ENCODE measurements at regions not wholly inside any gene's neighbourhood (a gene's known extent, or its start where the extent isn't known, plus 50 kb on each side); places are given as distances from the start of the nearest gene placed in this dataset.

DNA sequence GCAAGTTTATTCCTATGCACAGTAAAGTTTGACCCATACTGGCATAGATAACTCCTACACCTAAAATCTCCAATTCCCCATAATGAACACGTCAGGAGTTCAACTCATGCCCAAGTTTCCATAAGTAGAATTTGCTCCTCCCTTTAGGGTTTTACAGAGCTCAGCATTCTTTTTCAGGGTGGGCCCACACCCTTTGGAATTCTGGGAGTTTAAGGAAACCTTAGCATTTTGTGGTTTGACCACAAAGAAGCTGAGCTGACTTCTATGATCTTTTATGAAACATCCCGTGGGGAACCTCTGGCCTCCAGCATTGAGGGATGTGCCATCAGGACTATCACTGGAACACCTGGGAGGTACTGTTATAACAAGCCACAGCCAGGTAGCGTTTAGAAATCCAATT is 220.6 kb upstream of the MAP3K1 start:
- H3K36me3 Mint-ChIP-seq (ENCODE audit: low read depth) = no peaks in the 10 kb centered on the region
- no peak for ATAC-seq (ENCODE audit: poor library complexity)
- H3K4me1 Mint-ChIP-seq (ENCODE audit: low read depth) = peaks cover 45% of the 10 kb centered on the region
- H3K4me3 ChIP-seq (ENCODE audit: low read length) = no peak overlapping the region
- no peaks in the 10 kb centered on the region for H3K36me3 ChIP-seq (ENCODE audit: insufficient read depth, low read length)
- POLR2A ChIA-PET = interaction anchor here (1.5 kb wide), 2 partner anchors 10 to 13 kb away, joined by 3 to 6 read pairs; no protein-coding TSS in a partner anchor
- no peaks in the 10 kb centered on the region for H3K27me3 ChIP-seq (ENCODE audit: control insufficient read depth in 1 of 2, insufficient read depth in 2 of 2, low read length in 2 of 2)
- no peak overlapping the region for H3K27ac Mint-ChIP-seq
- intact Hi-C loops (cut with DNase I, micrococcal nuclease) = no loop called here
- H3K9me3 Mint-ChIP-seq = peaks cover 2% of the 10 kb centered on the region
- CTCF ChIA-PET = no interaction called here
- no peak for TF ChIP-seq CTCF (IDR thresholded peaks at IDR 0.05)
- H3K27me3 Mint-ChIP-seq = no peaks in the 10 kb centered on the region
- no peak overlapping the region for H3K27ac ChIP-seq (ENCODE audit: low read depth in 1 of 2, low read length in 2 of 2)
- H3K9me3 ChIP-seq (ENCODE audit: control insufficient read depth in 1 of 2, insufficient read depth in 1 of 2, low read length in 2 of 2) = no peaks in the 10 kb centered on the region
- peaks cover 5% of the 10 kb centered on the region for H3K4me1 ChIP-seq (ENCODE audit: insufficient read depth, low read length)
- DNase-seq = no peak
- H3K4me3 Mint-ChIP-seq = no peak overlapping the region

- Histone ChIP-seq H3K36me3 (ENCODE audit: insufficient read depth, low read length) (no peaks in the 10 kb centered on the region), H3K4me1 (ENCODE audit: insufficient read depth, low read length) (peaks cover 42% of the 10 kb centered on the region), H3K4me3 (ENCODE audit: low read length) (no peak overlapping the region), H3K27ac (ENCODE audit: low read depth in 1 of 2, low read length in 2 of 2) (no peak overlapping the region), H3K27me3 (ENCODE audit: control insufficient read depth in 1 of 2, insufficient read depth in 2 of 2, low read length in 2 of 2) (no peaks in the 10 kb centered on the region), H3K9me3 (ENCODE audit: control insufficient read depth in 1 of 2, insufficient read depth in 1 of 2, low read length in 2 of 2) (no peaks in the 10 kb centered on the region)
- CTCF ChIA-PET = interaction anchor here (0.7 to 1.1 kb wide), 2 partner anchors 29 to 151 kb away, joined by 3 read pairs; no protein-coding TSS in a partner anchor
- Mint-ChIP-seq H3K9me3 (peaks cover under 1% of the 10 kb centered on the region), H3K4me1 (ENCODE audit: low read depth) (peaks cover 62% of the 10 kb centered on the region), H3K27me3 (no peaks in the 10 kb centered on the region), H3K36me3 (ENCODE audit: low read depth) (no peaks in the 10 kb centered on the region), H3K27ac (no peak overlapping the region), H3K4me3 (no peak overlapping the region)
- POLR2A ChIA-PET = no interaction called here
- DNase-seq (no peak), ATAC-seq (ENCODE audit: poor library complexity) (no peak)
- intact Hi-C loops (cut with DNase I, micrococcal nuclease) = no loop called here
- no peak for TF ChIP-seq CTCF (IDR thresholded peaks at IDR 0.05)
Observed at GRCh38 chr5:56591081-56591480, 224.3 kb upstream of the MAP3K1 start.

- ChIA-PET POLR2A (interaction anchor here (0.6 to 2.1 kb wide), 9 partner anchors 8 to 227 kb away, joined by 3 to 10 read pairs (median 5); no protein-coding TSS in a partner anchor), CTCF (no interaction called here)
- Mint-ChIP-seq H3K36me3 (ENCODE audit: low read depth) (no peaks in the 10 kb centered on the region), H3K27ac (peak overlapping the region; percentile 87), H3K4me1 (ENCODE audit: low read depth) (peaks cover 62% of the 10 kb centered on the region), H3K27me3 (no peaks in the 10 kb centered on the region), H3K9me3 (no peaks in the 10 kb centered on the region), H3K4me3 (no peak overlapping the region)
- no peak for ATAC-seq (ENCODE audit: poor library complexity)
- TF ChIP-seq CTCF (IDR thresholded peaks at IDR 0.05) = no peak
- no peak for DNase-seq
- Histone ChIP-seq H3K27ac (ENCODE audit: low read depth in 1 of 2, low read length in 2 of 2) (peak overlapping the region; percentile 60 to 95), H3K4me3 (ENCODE audit: low read length) (no peak overlapping the region), H3K27me3 (ENCODE audit: control insufficient read depth in 1 of 2, insufficient read depth in 2 of 2, low read length in 2 of 2) (no peaks in the 10 kb centered on the region), H3K4me1 (ENCODE audit: insufficient read depth, low read length) (peaks cover 51% of the 10 kb centered on the region), H3K9me3 (ENCODE audit: control insufficient read depth in 1 of 2, insufficient read depth in 1 of 2, low read length in 2 of 2) (no peaks in the 10 kb centered on the region), H3K36me3 (ENCODE audit: insufficient read depth, low read length) (no peaks in the 10 kb centered on the region)
- intact Hi-C loops (cut with DNase I, micrococcal nuclease) = loop anchor here in 1 of 2 experiments (5.0 kb wide), 2 partner anchors 112 to 228 kb away; partner anchors contain the start of gene MAP3K1
Observed at GRCh38 chr5:56589481-56589860, 225.9 kb upstream of the MAP3K1 start.

Measured in CD4-positive, alpha-beta T cell (primary cell).